WTC11 (cell line): ENCODE measurements at regions not wholly inside any gene's neighbourhood (a gene's known extent, or its start where the extent isn't known, plus 50 kb on each side); places are given as distances from the start of the nearest gene placed in this dataset.

Experiments used
- ATAC-seq: fragments of 200-7000 bp; cut with Tn5 transposase; 2 replicates; pipeline ENCODE4 v1.10.0; 2021; ENCODE audit warnings: mild to moderate bottlenecking, moderate library complexity
- CTCF ChIA-PET: fragments of 300-600 bp; sonication (Branson Sonifier 250); formaldehyde crosslinking; loops from one replicate; lab custom pipeline; 2021; ENCODE audit warnings: antibody characterized with exemption; lab: Charles Lee
- POLR2A ChIA-PET: fragments of 350-600 bp; sonication (Branson Sonifier 250); formaldehyde crosslinking; loops from one replicate; lab custom pipeline; 2021; ENCODE audit warnings: antibody characterized with exemption; lab: Charles Lee
- DNase-seq: peaks from one replicate; pipeline ENCODE4 v3.0.0; 2021; ENCODE audit warnings: low spot score
- H3K27ac Mint-ChIP-seq: 2 replicates; pipeline ENCODE4 v1.8.0; 2021; ENCODE audit warnings: mixed read lengths
- H3K27me3 Mint-ChIP-seq: 2 replicates; pipeline ENCODE4 v1.8.0; 2021; ENCODE audit warnings: low read depth, mild to moderate bottlenecking, moderate library complexity, mixed read lengths
- H3K36me3 Mint-ChIP-seq: 2 replicates; pipeline ENCODE4 v1.8.0; 2021; ENCODE audit warnings: mixed read lengths
- H3K4me1 Mint-ChIP-seq: 2 replicates; pipeline ENCODE4 v1.8.0; 2022; ENCODE audit warnings: mixed read lengths
- H3K4me3 Mint-ChIP-seq: 2 replicates; pipeline ENCODE4 v1.8.0; 2021; ENCODE audit warnings: mild to moderate bottlenecking, moderate library complexity, mixed read lengths
- H3K9me3 Mint-ChIP-seq: 2 replicates; pipeline ENCODE4 v1.8.0; 2021; ENCODE audit warnings: mixed read lengths
- FOXK1 ChIP-seq: sonication (generic); formaldehyde crosslinking; IDR thresholded peaks from 2 replicates; pipeline ENCODE4 v1.8.0; 2022; ENCODE audit warnings: mild to moderate bottlenecking, moderate library complexity, missing genetic modification reagents
- JAZF1 ChIP-seq: fragments of 250-450 bp; sonication (Bioruptor Pico); IDR thresholded peaks from 2 replicates; pipeline ENCODE4 v1.9.0; 2021; ENCODE audit warnings: moderate library complexity, mild to moderate bottlenecking, inconsistent platforms
- MYBL2 ChIP-seq: sonication (generic); formaldehyde crosslinking; IDR thresholded peaks from 2 replicates; pipeline ENCODE4 v1.8.1; 2023; ENCODE audit warnings: mild to moderate bottlenecking, moderate library complexity, missing genetic modification reagents
- NFE2L1 ChIP-seq: sonication (generic); formaldehyde crosslinking; IDR thresholded peaks from 2 replicates; pipeline ENCODE4 v1.8.1; 2023; ENCODE audit warnings: missing genetic modification reagents
- SMAD3 ChIP-seq: sonication (generic); formaldehyde crosslinking; IDR thresholded peaks from 2 replicates; pipeline ENCODE4 v1.8.0; 2022; ENCODE audit warnings: missing genetic modification reagents, mild to moderate bottlenecking, borderline replicate concordance
- ZNF219 ChIP-seq: sonication (generic); formaldehyde crosslinking; IDR thresholded peaks from 2 replicates; pipeline ENCODE4 v1.8.0; 2023; ENCODE audit warnings: missing genetic modification reagents, mild to moderate bottlenecking, borderline replicate concordance
- ZNF263 ChIP-seq: sonication (generic); formaldehyde crosslinking; IDR thresholded peaks from 2 replicates; pipeline ENCODE4 v1.8.1; 2022; ENCODE audit warnings: low read depth, mild to moderate bottlenecking, moderate library complexity, missing genetic modification reagents
- ZNF423 ChIP-seq: fragments of 250-450 bp; sonication (Bioruptor Pico); IDR thresholded peaks from 2 replicates; pipeline ENCODE4 v2.1.2; 2022; ENCODE audit warnings: mild to moderate bottlenecking, moderate library complexity
- TF ChIP-seq, protein P1 (sequence below): sonication (generic); formaldehyde crosslinking; IDR thresholded peaks from 2 replicates; pipeline ENCODE4 v1.8.1; 2022; ENCODE audit warnings: mild to moderate bottlenecking, missing genetic modification reagents, moderate library complexity, borderline replicate concordance
- TF ChIP-seq, protein P2 (sequence below): fragments of 250-450 bp; sonication (Bioruptor Pico); conservative IDR thresholded peaks from 2 replicates; pipeline ENCODE4 v1.9.0; 2021; ENCODE audit warnings: mild to moderate bottlenecking
- TF ChIP-seq, protein P3 (sequence below): sonication (generic); formaldehyde crosslinking; IDR thresholded peaks from 2 replicates; pipeline ENCODE4 v1.8.0; 2023; ENCODE audit warnings: missing genetic modification reagents, mild to moderate bottlenecking, borderline replicate concordance
- TF ChIP-seq, protein P4 (sequence below): sonication (generic); formaldehyde crosslinking; IDR thresholded peaks from 2 replicates; pipeline ENCODE4 v1.8.1; 2022; ENCODE audit warnings: mild to moderate bottlenecking, moderate library complexity, missing genetic modification reagents
- TF ChIP-seq, protein P5 (sequence below): sonication (generic); formaldehyde crosslinking; IDR thresholded peaks from 2 replicates; pipeline ENCODE4 v1.8.1; 2023; ENCODE audit warnings: mild to moderate bottlenecking, missing genetic modification reagents
- TF ChIP-seq, protein P6 (sequence below): fragments of 250-450 bp; sonication (Bioruptor Pico); IDR thresholded peaks from 2 replicates; pipeline ENCODE4 v1.9.0; 2021; ENCODE audit warnings: mild to moderate bottlenecking
- TF ChIP-seq, protein P7 (sequence below): fragments of 250-450 bp; sonication (Bioruptor Pico); IDR thresholded peaks from 2 replicates; pipeline ENCODE4 v1.9.0; 2021; ENCODE audit warnings: moderate library complexity, mild to moderate bottlenecking, inconsistent platforms, borderline replicate concordance

DNA sequence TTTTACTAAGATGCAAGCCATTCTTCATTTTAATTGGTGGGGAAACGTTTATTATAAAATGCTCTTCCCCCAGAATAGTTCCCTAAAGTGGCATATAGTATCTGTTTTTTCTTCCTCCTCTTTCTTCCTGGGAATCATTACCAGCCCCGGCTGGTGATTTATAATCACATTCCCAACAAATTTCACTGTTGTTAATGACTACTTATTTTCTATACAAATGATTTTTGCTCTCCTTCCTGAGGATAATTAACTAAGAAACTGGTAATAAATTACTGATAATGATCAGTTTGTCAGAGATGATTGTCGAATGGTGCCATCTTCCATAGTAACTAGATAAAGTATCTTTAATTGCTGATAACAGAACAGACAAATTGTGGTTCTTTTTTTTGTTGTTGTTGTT is 785.5 kb upstream of the RBFOX1 start:
- Mint-ChIP-seq H3K27ac (no peak overlapping the region), H3K36me3 (peaks cover 83% of the 10 kb centered on the region), H3K9me3 (peaks cover 83% of the 10 kb centered on the region), H3K4me1 (no peaks in the 10 kb centered on the region), H3K27me3 (peaks cover 12% of the 10 kb centered on the region), H3K4me3 (no peak overlapping the region)
- DNase-seq (no peak), ATAC-seq (no peak)
- CTCF ChIA-PET: no interaction called here
- TF ChIP-seq, protein P1, sequence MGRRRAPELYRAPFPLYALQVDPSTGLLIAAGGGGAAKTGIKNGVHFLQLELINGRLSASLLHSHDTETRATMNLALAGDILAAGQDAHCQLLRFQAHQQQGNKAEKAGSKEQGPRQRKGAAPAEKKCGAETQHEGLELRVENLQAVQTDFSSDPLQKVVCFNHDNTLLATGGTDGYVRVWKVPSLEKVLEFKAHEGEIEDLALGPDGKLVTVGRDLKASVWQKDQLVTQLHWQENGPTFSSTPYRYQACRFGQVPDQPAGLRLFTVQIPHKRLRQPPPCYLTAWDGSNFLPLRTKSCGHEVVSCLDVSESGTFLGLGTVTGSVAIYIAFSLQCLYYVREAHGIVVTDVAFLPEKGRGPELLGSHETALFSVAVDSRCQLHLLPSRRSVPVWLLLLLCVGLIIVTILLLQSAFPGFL (CRISPR knock-in tag): no peak
- TF ChIP-seq ZNF219 (CRISPR knock-in tag) (no peak), SMAD3 (CRISPR knock-in tag) (no peak)
- TF ChIP-seq, protein P2, sequence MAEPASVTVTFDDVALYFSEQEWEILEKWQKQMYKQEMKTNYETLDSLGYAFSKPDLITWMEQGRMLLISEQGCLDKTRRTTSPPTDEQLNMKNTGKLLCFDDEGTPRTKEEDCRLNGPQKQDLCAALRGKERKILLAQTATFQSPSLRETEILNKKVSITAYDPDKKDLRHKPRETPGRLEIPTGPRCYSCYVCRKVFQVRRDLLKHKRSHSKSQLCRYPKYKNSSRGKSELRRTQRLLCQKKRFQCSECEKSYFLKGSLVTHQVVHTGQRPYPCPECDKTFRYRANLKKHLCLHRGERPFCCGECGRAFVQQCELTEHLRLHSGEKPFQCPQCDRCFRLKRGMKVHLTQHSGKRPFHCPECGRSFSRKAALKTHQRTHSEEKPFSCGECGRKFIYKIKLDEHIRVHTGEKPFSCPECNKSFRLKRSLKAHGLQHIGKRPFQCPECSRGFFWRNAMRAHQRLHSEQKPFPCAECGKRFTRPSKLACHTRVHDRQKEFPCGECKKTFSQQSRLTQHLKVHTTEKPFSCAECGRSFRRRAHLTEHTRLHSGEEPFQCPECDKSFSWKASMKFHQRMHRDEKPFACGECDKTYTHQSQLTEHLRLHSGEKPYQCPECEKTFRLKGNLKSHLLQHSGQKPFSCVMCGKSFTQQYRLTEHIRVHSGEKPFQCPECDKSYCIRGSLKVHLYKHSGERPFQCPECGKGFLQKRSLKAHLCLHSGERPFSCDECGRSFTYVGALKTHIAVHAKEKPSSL (CRISPR knock-in tag): no peak
- POLR2A ChIA-PET: no interaction called here

DNA sequence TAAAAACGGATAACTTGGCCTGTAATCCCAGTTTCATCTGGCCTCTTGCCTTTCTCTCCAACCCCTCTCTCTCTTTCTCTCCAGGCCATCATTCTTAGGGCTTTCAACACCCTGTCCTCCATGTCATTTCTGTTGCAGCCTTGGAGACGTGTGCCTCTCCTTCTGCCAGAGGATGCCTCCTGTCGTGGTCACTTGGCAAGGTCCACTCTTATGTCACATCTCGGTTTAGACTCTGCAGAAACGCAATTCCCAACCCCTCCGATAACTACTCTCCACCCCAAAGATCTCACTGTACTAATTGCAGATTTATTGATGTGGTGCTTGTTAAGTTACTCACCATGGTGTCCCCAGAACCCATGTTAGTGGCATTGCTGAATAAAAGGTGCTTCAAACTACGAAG is 787.3 kb upstream of the RBFOX1 start:
- ChIA-PET CTCF (no interaction called here), POLR2A (no interaction called here)

DNA sequence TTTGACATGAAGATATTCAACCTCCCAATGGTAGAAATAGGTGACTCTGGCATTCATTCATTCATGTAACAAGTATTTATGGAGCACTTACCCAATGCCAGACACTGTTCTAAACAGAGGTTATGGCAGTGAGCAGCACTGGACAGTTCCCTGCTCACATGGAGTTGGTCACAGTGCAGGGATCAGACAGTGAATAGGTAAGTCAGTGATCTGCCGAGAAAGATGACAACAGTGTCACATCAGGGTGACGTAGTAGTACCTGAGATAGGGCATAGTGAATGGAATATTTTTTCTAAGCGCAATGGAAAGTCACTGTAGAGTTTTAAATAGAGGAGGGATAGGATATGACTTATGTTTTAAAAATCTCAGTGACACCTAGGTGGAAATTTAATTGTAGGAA is 791.4 kb upstream of the RBFOX1 start:
- H3K36me3 Mint-ChIP-seq: peaks cover 77% of the 10 kb centered on the region
- DNase-seq (no peak), ATAC-seq (no peak)
- ChIA-PET CTCF (no interaction called here), POLR2A (no interaction called here)
- H3K27me3 Mint-ChIP-seq: peaks cover 10% of the 10 kb centered on the region
- H3K27ac Mint-ChIP-seq: no peak overlapping the region
- H3K9me3 Mint-ChIP-seq: peaks cover 86% of the 10 kb centered on the region
- no peaks in the 10 kb centered on the region for H3K4me1 Mint-ChIP-seq
- H3K4me3 Mint-ChIP-seq: no peak overlapping the region
- TF ChIP-seq, protein P3, sequence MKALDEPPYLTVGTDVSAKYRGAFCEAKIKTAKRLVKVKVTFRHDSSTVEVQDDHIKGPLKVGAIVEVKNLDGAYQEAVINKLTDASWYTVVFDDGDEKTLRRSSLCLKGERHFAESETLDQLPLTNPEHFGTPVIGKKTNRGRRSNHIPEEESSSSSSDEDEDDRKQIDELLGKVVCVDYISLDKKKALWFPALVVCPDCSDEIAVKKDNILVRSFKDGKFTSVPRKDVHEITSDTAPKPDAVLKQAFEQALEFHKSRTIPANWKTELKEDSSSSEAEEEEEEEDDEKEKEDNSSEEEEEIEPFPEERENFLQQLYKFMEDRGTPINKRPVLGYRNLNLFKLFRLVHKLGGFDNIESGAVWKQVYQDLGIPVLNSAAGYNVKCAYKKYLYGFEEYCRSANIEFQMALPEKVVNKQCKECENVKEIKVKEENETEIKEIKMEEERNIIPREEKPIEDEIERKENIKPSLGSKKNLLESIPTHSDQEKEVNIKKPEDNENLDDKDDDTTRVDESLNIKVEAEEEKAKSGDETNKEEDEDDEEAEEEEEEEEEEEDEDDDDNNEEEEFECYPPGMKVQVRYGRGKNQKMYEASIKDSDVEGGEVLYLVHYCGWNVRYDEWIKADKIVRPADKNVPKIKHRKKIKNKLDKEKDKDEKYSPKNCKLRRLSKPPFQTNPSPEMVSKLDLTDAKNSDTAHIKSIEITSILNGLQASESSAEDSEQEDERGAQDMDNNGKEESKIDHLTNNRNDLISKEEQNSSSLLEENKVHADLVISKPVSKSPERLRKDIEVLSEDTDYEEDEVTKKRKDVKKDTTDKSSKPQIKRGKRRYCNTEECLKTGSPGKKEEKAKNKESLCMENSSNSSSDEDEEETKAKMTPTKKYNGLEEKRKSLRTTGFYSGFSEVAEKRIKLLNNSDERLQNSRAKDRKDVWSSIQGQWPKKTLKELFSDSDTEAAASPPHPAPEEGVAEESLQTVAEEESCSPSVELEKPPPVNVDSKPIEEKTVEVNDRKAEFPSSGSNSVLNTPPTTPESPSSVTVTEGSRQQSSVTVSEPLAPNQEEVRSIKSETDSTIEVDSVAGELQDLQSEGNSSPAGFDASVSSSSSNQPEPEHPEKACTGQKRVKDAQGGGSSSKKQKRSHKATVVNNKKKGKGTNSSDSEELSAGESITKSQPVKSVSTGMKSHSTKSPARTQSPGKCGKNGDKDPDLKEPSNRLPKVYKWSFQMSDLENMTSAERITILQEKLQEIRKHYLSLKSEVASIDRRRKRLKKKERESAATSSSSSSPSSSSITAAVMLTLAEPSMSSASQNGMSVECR (CRISPR knock-in tag): no peak
- no peak for TF ChIP-seq NFE2L1 (CRISPR knock-in tag)
- TF ChIP-seq, protein P4, sequence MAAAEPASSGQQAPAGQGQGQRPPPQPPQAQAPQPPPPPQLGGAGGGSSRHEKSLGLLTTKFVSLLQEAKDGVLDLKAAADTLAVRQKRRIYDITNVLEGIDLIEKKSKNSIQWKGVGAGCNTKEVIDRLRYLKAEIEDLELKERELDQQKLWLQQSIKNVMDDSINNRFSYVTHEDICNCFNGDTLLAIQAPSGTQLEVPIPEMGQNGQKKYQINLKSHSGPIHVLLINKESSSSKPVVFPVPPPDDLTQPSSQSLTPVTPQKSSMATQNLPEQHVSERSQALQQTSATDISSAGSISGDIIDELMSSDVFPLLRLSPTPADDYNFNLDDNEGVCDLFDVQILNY (CRISPR knock-in tag): no peak
- TF ChIP-seq, protein P5, sequence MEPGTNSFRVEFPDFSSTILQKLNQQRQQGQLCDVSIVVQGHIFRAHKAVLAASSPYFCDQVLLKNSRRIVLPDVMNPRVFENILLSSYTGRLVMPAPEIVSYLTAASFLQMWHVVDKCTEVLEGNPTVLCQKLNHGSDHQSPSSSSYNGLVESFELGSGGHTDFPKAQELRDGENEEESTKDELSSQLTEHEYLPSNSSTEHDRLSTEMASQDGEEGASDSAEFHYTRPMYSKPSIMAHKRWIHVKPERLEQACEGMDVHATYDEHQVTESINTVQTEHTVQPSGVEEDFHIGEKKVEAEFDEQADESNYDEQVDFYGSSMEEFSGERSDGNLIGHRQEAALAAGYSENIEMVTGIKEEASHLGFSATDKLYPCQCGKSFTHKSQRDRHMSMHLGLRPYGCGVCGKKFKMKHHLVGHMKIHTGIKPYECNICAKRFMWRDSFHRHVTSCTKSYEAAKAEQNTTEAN (CRISPR knock-in tag): no peak
- TF ChIP-seq, protein P6, sequence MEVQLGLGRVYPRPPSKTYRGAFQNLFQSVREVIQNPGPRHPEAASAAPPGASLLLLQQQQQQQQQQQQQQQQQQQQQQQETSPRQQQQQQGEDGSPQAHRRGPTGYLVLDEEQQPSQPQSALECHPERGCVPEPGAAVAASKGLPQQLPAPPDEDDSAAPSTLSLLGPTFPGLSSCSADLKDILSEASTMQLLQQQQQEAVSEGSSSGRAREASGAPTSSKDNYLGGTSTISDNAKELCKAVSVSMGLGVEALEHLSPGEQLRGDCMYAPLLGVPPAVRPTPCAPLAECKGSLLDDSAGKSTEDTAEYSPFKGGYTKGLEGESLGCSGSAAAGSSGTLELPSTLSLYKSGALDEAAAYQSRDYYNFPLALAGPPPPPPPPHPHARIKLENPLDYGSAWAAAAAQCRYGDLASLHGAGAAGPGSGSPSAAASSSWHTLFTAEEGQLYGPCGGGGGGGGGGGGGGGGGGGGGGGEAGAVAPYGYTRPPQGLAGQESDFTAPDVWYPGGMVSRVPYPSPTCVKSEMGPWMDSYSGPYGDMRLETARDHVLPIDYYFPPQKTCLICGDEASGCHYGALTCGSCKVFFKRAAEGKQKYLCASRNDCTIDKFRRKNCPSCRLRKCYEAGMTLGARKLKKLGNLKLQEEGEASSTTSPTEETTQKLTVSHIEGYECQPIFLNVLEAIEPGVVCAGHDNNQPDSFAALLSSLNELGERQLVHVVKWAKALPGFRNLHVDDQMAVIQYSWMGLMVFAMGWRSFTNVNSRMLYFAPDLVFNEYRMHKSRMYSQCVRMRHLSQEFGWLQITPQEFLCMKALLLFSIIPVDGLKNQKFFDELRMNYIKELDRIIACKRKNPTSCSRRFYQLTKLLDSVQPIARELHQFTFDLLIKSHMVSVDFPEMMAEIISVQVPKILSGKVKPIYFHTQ (CRISPR knock-in tag): no peak
- TF ChIP-seq ZNF423 (CRISPR knock-in tag): no peak
- TF ChIP-seq FOXK1 (CRISPR knock-in tag): no peak
- TF ChIP-seq ZNF263: no peak
- TF ChIP-seq, protein P2 (CRISPR knock-in tag): no peak
- TF ChIP-seq, protein P7, sequence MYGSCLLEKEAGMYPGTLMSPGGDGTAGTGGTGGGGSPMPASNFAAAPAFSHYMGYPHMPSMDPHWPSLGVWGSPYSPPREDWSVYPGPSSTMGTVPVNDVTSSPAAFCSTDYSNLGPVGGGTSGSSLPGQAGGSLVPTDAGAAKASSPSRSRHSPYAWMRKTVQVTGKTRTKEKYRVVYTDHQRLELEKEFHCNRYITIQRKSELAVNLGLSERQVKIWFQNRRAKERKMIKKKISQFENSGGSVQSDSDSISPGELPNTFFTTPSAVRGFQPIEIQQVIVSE (CRISPR knock-in tag): no peak

More for the DNA sequence above, 787.3 kb upstream of the RBFOX1 start:
- DNase-seq: no peak
- peaks cover 17% of the 10 kb centered on the region for H3K27me3 Mint-ChIP-seq
- no peaks in the 10 kb centered on the region for H3K4me1 Mint-ChIP-seq
- H3K36me3 Mint-ChIP-seq: peaks cover 81% of the 10 kb centered on the region
- H3K9me3 Mint-ChIP-seq: peaks cover 81% of the 10 kb centered on the region
- no peak overlapping the region for H3K27ac Mint-ChIP-seq
- TF ChIP-seq MYBL2 (CRISPR knock-in tag) (no peak), JAZF1 (CRISPR knock-in tag) (no peak)
- H3K4me3 Mint-ChIP-seq: no peak overlapping the region
- no peak for ATAC-seq
